Pancreas (tissue), 10 donors: ENCODE measurements at regions not wholly inside any gene's neighbourhood (a gene's known extent, or its start where the extent isn't known, plus 50 kb on each side); places are given as distances from the start of the nearest gene placed in this dataset.

Experiments used
- ATAC-seq, 4 donors: fragments of 200-7000 bp; cut with Tn5 transposase; one replicate each; pipeline versions ENCODE4 v1.8.0 to v1.9.1; 2020; ENCODE audit warnings: mild to moderate bottlenecking in 4 of 4, moderate library complexity in 4 of 4
- DNase-seq, 6 donors: peaks; one replicate each; pipeline ENCODE4 v3.0.0-alpha.2; 2020
- FAIRE-seq: peaks from 2 replicates; lab custom pipeline; 2012; peaks lifted over from hg19 to GRCh38; lab: Jason Lieb, UNC
- H3K27ac ChIP-seq, 4 donors: fragments of 200-600 bp; sonication (generic); 1 replicate in 3 of 4; 2 replicates in 1 of 4; pipeline versions ENCODE4 v1.5.0 to v1.8.0; 2020
- H3K27me3 ChIP-seq, 4 donors: fragments of 200-600 bp; one replicate each; pipeline ENCODE4 v1.8.0; 2021
- H3K36me3 ChIP-seq, 3 donors: fragments of 200-600 bp; sonication (generic) in 1 of 3; one replicate each; pipeline versions ENCODE4 v1.5.0 to v1.8.0; 2020 to 2021
- H3K4me1 ChIP-seq, 3 donors: fragments of 200-600 bp; one replicate each; pipeline ENCODE4 v1.8.0; 2021
- H3K4me3 ChIP-seq, 4 donors: fragments of 200-600 bp; sonication (generic) in 2 of 4; one replicate each; pipeline versions ENCODE4 v1.5.0 to v1.8.0; 2020 to 2021
- H3K9me3 ChIP-seq, 4 donors: fragments of 200-600 bp; one replicate each; pipeline ENCODE4 v1.8.0; 2021
- CTCF ChIP-seq, 4 donors: fragments of 200-600 bp; sonication (generic) in 3 of 4; IDR thresholded peaks; one replicate each; pipeline versions ENCODE4 v1.5.0 to v1.8.0; 2021; ENCODE audit warnings: antibody characterized with exemption in 4 of 4
- WGBS, 2 donors: extraction: QIAGEN DNeasy Blood & Tissue Kit; methylation state at CpG; one replicate each; pipeline ENCODE4 v1.1.7; 2013; 5-methylcytosine and 5-hydroxymethylcytosine counted together
- intact Hi-C, 3 donors: fragments of 100-400 bp; cut with DNase I; formaldehyde crosslinking; loops; one replicate each; pipeline versions ENCODE4 v1.11.1 to v1.14.2; 2022
- donor health status: healthy with polysubstance abuse.
- donor health status: DM: no; HTN: no; CAD: no; lungs with moderate emphysema.
- donor health status: DM: no; HTN: no; CAD: no.
- donor health status: control.
- donor health status: control.
- donor health status: Bipolar disorder and iron deficiency.
- donor health status: DM: yes; HTN: yes; CAD: no.
- donor health status: DM: no; HTN: no; CAD: no.
- donor health status: DM: no; HTN: no; CAD: no.
- donor health status: DM: yes; HTN: yes; CAD: no.

GRCh38 chr18:55073834-55074233 is 114.6 kb upstream of the CCDC68 start:
- intact Hi-C loops = no loop called here
- no peaks in the 10 kb centered on the region for H3K36me3 ChIP-seq
- DNase-seq (no peak), FAIRE-seq (no peak), ATAC-seq (no peak)
- H3K27ac ChIP-seq = no peak overlapping the region
- H3K9me3 ChIP-seq = no peaks in the 10 kb centered on the region
- no peaks in the 10 kb centered on the region for H3K27me3 ChIP-seq
- no peak for TF ChIP-seq CTCF (IDR thresholded peaks at IDR 0.05)
- H3K4me1 ChIP-seq = no peaks in the 10 kb centered on the region
- H3K4me3 ChIP-seq = no peak overlapping the region

GRCh38 chr18:55073116-55073515 is 113.9 kb upstream of the CCDC68 start:
- H3K4me3 ChIP-seq = no peak overlapping the region
- H3K27ac ChIP-seq = no peak overlapping the region
- no peaks in the 10 kb centered on the region for H3K4me1 ChIP-seq
- intact Hi-C loops = no loop called here
- FAIRE-seq = no peak
- DNase-seq = no peak
- no peaks in the 10 kb centered on the region for H3K9me3 ChIP-seq
- 68 to 73% methylated on average over 4 of the region's 4 CpGs for WGBS, 2 donors
- ATAC-seq = no peak
- H3K27me3 ChIP-seq = no peaks in the 10 kb centered on the region
- TF ChIP-seq CTCF (IDR thresholded peaks at IDR 0.05) = no peak
- H3K36me3 ChIP-seq = no peaks in the 10 kb centered on the region

- 73 to 89% methylated on average over 4 of the region's 4 CpGs for WGBS, 2 donors
- no peak for TF ChIP-seq CTCF (IDR thresholded peaks at IDR 0.05)
- no peak for ATAC-seq
- intact Hi-C loops = no loop called here
- Histone ChIP-seq H3K27ac (no peak overlapping the region), H3K4me1 (no peaks in the 10 kb centered on the region), H3K9me3 (no peaks in the 10 kb centered on the region), H3K27me3 (no peaks in the 10 kb centered on the region), H3K36me3 (no peaks in the 10 kb centered on the region), H3K4me3 (no peak overlapping the region)
- FAIRE-seq = no peak
- no peak for DNase-seq
These were observed 113.4 kb upstream of the CCDC68 start for GRCh38 chr18:55072698-55073097.

- FAIRE-seq (no peak), DNase-seq (no peak), ATAC-seq (no peak)
- Histone ChIP-seq H3K27me3 (no peaks in the 10 kb centered on the region), H3K27ac (no peak overlapping the region), H3K4me3 (no peak overlapping the region), H3K4me1 (no peaks in the 10 kb centered on the region), H3K9me3 (no peaks in the 10 kb centered on the region), H3K36me3 (no peaks in the 10 kb centered on the region)
- intact Hi-C loops = no loop called here
- TF ChIP-seq CTCF (IDR thresholded peaks at IDR 0.05) = no peak
- 31 to 35% methylated on average over 2 of the region's 2 CpGs for WGBS, 2 donors
These were observed 112.9 kb upstream of the CCDC68 start for GRCh38 chr18:55072181-55072580.

- no peak for DNase-seq
- Histone ChIP-seq H3K27me3 (no peaks in the 10 kb centered on the region), H3K4me1 (no peaks in the 10 kb centered on the region), H3K27ac (no peak overlapping the region), H3K9me3 (no peaks in the 10 kb centered on the region), H3K36me3 (no peaks in the 10 kb centered on the region), H3K4me3 (no peak overlapping the region)
- no peak for FAIRE-seq
- 75 to 81% methylated on average over 6 of the region's 6 CpGs for WGBS, 2 donors
- intact Hi-C loops = no loop called here
- TF ChIP-seq CTCF (IDR thresholded peaks at IDR 0.05) = no peak
- no peak for ATAC-seq
These were observed 110.2 kb upstream of the CCDC68 start for GRCh38 chr18:55069497-55069896.
